SK-N-SH treated with all-trans-retinoic acid at 6 μM for 48 hours (cell line): ENCODE measurements at regions not wholly inside any gene's neighbourhood (a gene's known extent, or its start where the extent isn't known, plus 50 kb on each side); places are given as distances from the start of the nearest gene placed in this dataset.

Source experiments
- ATAC-seq: fragments of 200-7000 bp; cut with Tn5 transposase; 3 replicates; pipeline ENCODE4 v1.9.1; 2020; ENCODE audit warnings: mild to moderate bottlenecking, moderate library complexity
- ARNTL ChIP-seq: fragments of 450-650 bp; formaldehyde crosslinking; IDR thresholded peaks from 2 replicates; pipeline ENCODE4 v1.5.0; 2020; ENCODE audit warnings: low read depth, mild to moderate bottlenecking, moderate library complexity, borderline replicate concordance
- BACH2 ChIP-seq: fragments of 250-450 bp; sonication (Bioruptor Pico); IDR thresholded peaks from 2 replicates; pipeline ENCODE4 v1.9.0; 2021; ENCODE audit warnings: mild to moderate bottlenecking, borderline replicate concordance
- CSDC2 ChIP-seq: fragments of 250-450 bp; sonication (Bioruptor Pico); IDR thresholded peaks from 2 replicates; pipeline ENCODE4 v1.5.0; 2020; ENCODE audit warnings: mild to moderate bottlenecking, moderate library complexity
- ESRRG ChIP-seq: fragments of 250-450 bp; sonication (Bioruptor Pico); IDR thresholded peaks from 2 replicates; pipeline ENCODE4 v1.6.1; 2021; ENCODE audit warnings: mild to moderate bottlenecking
- GLIS3 ChIP-seq: fragments of 250-450 bp; sonication (Bioruptor Pico); IDR thresholded peaks from 2 replicates; pipeline ENCODE4 v1.5.0; 2020; ENCODE audit warnings: mild to moderate bottlenecking, moderate library complexity
- ISL1 ChIP-seq: fragments of 250-450 bp; sonication (Bioruptor Pico); IDR thresholded peaks from 2 replicates; pipeline ENCODE4 v2.1.2; 2022; ENCODE audit warnings: mild to moderate bottlenecking, moderate library complexity
- OSR1 ChIP-seq: fragments of 250-450 bp; sonication (Bioruptor Pico); IDR thresholded peaks from 2 replicates; pipeline ENCODE4 v1.8.0; 2022; ENCODE audit warnings: moderate library complexity, mild to moderate bottlenecking, inconsistent platforms
- PATZ1 ChIP-seq: fragments of 250-450 bp; sonication (Bioruptor Pico); IDR thresholded peaks from 2 replicates; pipeline ENCODE4 v1.8.0; 2020; ENCODE audit warnings: mild to moderate bottlenecking, moderate library complexity, borderline replicate concordance
- POU6F1 ChIP-seq: fragments of 250-450 bp; sonication (Bioruptor Pico); IDR thresholded peaks from 2 replicates; pipeline ENCODE4 v1.8.0; 2021; ENCODE audit warnings: low read depth, mild to moderate bottlenecking, moderate library complexity, borderline replicate concordance
- PPARA ChIP-seq: fragments of 250-450 bp; sonication (Bioruptor Pico); IDR thresholded peaks from 2 replicates; pipeline ENCODE4 v1.5.0; 2020; ENCODE audit warnings: mild to moderate bottlenecking, borderline replicate concordance
- RARB ChIP-seq: fragments of 250-450 bp; sonication (Bioruptor Pico); IDR thresholded peaks from 2 replicates; pipeline ENCODE4 v1.8.0; 2021; ENCODE audit warnings: mild to moderate bottlenecking, moderate library complexity
- SNAI2 ChIP-seq: fragments of 250-450 bp; sonication (Bioruptor Pico); IDR thresholded peaks from 2 replicates; pipeline ENCODE4 v1.5.0; 2020; ENCODE audit warnings: mild to moderate bottlenecking, moderate library complexity
- TCF4 ChIP-seq: fragments of 250-450 bp; sonication (Bioruptor Pico); IDR thresholded peaks from 2 replicates; pipeline ENCODE4 v1.8.0; 2021; ENCODE audit warnings: mild to moderate bottlenecking, moderate library complexity, borderline replicate concordance
- TOX ChIP-seq: fragments of 250-450 bp; sonication (Bioruptor Pico); IDR thresholded peaks from 2 replicates; pipeline ENCODE4 v1.8.0; 2021; ENCODE audit warnings: mild to moderate bottlenecking, moderate library complexity, borderline replicate concordance
- TSHZ2 ChIP-seq: fragments of 250-450 bp; sonication (Bioruptor Pico); IDR thresholded peaks from 2 replicates; pipeline ENCODE4 v1.5.0; 2020; ENCODE audit warnings: mild to moderate bottlenecking, moderate library complexity
- ZC3H10 ChIP-seq: fragments of 250-450 bp; sonication (Bioruptor Pico); IDR thresholded peaks from 2 replicates; pipeline ENCODE4 v1.5.1; 2021; ENCODE audit warnings: mild to moderate bottlenecking, moderate library complexity
- ZFP3 ChIP-seq: fragments of 250-450 bp; sonication (Bioruptor Pico); IDR thresholded peaks from 2 replicates; pipeline ENCODE4 v1.5.0; 2020; ENCODE audit warnings: mild to moderate bottlenecking, moderate library complexity
- ZFP30 ChIP-seq: fragments of 450-650 bp; formaldehyde crosslinking; IDR thresholded peaks from 2 replicates; pipeline ENCODE4 v1.5.0; 2022; ENCODE audit warnings: mild to moderate bottlenecking, moderate library complexity
- ZNF565 ChIP-seq: fragments of 450-650 bp; formaldehyde crosslinking; conservative IDR thresholded peaks from 2 replicates; pipeline ENCODE4 v1.5.0; 2020; ENCODE audit warnings: low read depth, mild to moderate bottlenecking, moderate library complexity
- ZNF70 ChIP-seq: fragments of 450-650 bp; formaldehyde crosslinking; IDR thresholded peaks from 2 replicates; pipeline ENCODE4 v1.5.0; 2020; ENCODE audit warnings: mild to moderate bottlenecking, moderate library complexity
- ZNF8 ChIP-seq: fragments of 450-650 bp; formaldehyde crosslinking; IDR thresholded peaks from 2 replicates; pipeline ENCODE4 v1.5.0; 2020; ENCODE audit warnings: mild to moderate bottlenecking, moderate library complexity

GRCh38 chr14:62027958-62028357 is 265.7 kb downstream of the SNAPC1 start:
- no peak for ATAC-seq
- TF ChIP-seq ZNF8: no peak
- TF ChIP-seq GLIS3 (CRISPR knock-in tag): no peak
- TF ChIP-seq CSDC2 (CRISPR knock-in tag): no peak
- TF ChIP-seq PATZ1 (CRISPR knock-in tag): no peak
- TF ChIP-seq TOX (CRISPR knock-in tag): no peak
- TF ChIP-seq OSR1 (CRISPR knock-in tag): no peak
- no peak for TF ChIP-seq RARB (CRISPR knock-in tag)
- TF ChIP-seq ISL1 (CRISPR knock-in tag): no peak
- TF ChIP-seq ZFP3 (CRISPR knock-in tag): no peak
- TF ChIP-seq PPARA (CRISPR knock-in tag): no peak
- no peak for TF ChIP-seq ZNF70 (CRISPR knock-in tag)
- TF ChIP-seq ARNTL (CRISPR knock-in tag): no peak
- no peak for TF ChIP-seq ZC3H10 (CRISPR knock-in tag)
- no peak for TF ChIP-seq ZFP30 (CRISPR knock-in tag)
- no peak for TF ChIP-seq TSHZ2 (CRISPR knock-in tag)

GRCh38 chr14:62029569-62029924 is 267.3 kb downstream of the SNAPC1 start:
- ATAC-seq: no peak
- TF ChIP-seq ZNF565 (CRISPR knock-in tag): no peak
- no peak for TF ChIP-seq ARNTL (CRISPR knock-in tag)
- no peak for TF ChIP-seq ZFP3 (CRISPR knock-in tag)
- no peak for TF ChIP-seq POU6F1 (CRISPR knock-in tag)
- no peak for TF ChIP-seq PPARA (CRISPR knock-in tag)
- TF ChIP-seq TCF4 (CRISPR knock-in tag): no peak
- no peak for TF ChIP-seq RARB (CRISPR knock-in tag)
- TF ChIP-seq OSR1 (CRISPR knock-in tag): no peak
- TF ChIP-seq PATZ1 (CRISPR knock-in tag): no peak

GRCh38 chr14:62030387-62030786 is 268.2 kb downstream of the SNAPC1 start:
- ATAC-seq: no peak
- TF ChIP-seq ARNTL (CRISPR knock-in tag) (no peak), ZNF565 (CRISPR knock-in tag) (no peak), BACH2 (no peak), PPARA (CRISPR knock-in tag) (no peak), POU6F1 (CRISPR knock-in tag) (no peak), TOX (CRISPR knock-in tag) (no peak), ZC3H10 (CRISPR knock-in tag) (no peak), ZFP3 (CRISPR knock-in tag) (no peak), ESRRG (CRISPR knock-in tag) (no peak), TSHZ2 (CRISPR knock-in tag) (no peak), TCF4 (CRISPR knock-in tag) (no peak), SNAI2 (CRISPR knock-in tag) (no peak), ZNF70 (CRISPR knock-in tag) (no peak)
